Stimulated activated CD8-positive, alpha-beta memory T cell treated with anti-CD3 and anti-CD28 coated beads, Interleukin-7, amount 100 ng/mL, for 48 hours (primary cell): ENCODE measurements at regions not wholly inside any gene's neighbourhood (a gene's known extent, or its start where the extent isn't known, plus 50 kb on each side); places are given as distances from the start of the nearest gene placed in this dataset.

Experiments
- DNase-seq, 2 donors: peaks; one replicate each; pipeline ENCODE4 v3.0.0-alpha.2; 2020; ENCODE audit warnings: low read depth in 1 of 2; ENCODE audit errors: extremely low read depth in 1 of 2

GRCh38 chr1:228914700-228915099 is 179.4 kb downstream of the RHOU start:
- no peak for DNase-seq

- DNase-seq = no peak
Observed at GRCh38 chr1:228917342-228917741, 182.1 kb downstream of the RHOU start.

- no peak for DNase-seq
Observed at GRCh38 chr1:228917755-228918154, 182.5 kb downstream of the RHOU start.

DNA sequence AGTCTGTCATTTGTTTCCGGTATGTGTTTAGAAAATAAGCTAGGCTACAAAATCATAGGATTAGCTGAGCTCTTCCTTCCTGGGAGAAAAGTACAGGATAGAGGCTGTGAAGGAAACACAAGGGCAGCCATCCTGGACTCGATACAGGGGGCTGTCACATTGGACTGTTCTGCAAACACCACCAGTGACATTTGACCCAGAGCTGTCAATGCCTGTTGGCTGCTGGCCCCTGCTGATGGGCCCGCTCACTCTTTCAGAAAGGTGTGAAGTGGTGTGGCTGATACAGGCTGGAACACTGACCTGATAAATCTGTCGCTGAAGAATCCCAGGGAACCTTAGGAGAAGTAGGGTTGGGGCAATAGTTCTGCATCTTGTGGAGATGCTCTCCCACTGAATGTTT is 183.1 kb downstream of the RHOU start:
- DNase-seq = no peak

- no peak for DNase-seq
Observed at GRCh38 chr1:228919914-228920313, 184.6 kb downstream of the RHOU start.

DNA sequence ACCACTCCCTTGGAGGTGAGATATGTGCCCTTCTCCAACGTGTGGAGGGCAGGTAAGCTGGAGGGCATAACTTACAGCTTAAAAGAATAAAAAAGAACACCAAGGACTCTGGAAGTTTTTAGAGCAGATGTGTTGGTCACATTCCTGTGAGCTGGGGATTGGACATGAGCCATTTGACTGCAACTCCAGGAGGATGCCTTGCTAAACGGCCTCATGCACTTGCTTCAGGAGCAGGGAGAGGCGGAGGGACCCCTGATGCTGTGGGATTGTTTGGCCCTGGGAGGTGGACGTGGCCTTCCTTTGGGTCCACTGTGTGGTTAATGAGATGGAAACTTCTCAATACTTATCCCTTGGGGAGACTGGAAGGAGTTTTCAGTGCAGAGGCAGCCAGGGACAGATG is 185.6 kb downstream of the RHOU start:
- DNase-seq = no peak

- no peak for DNase-seq
Observed at GRCh38 chr1:228921481-228921880, 186.2 kb downstream of the RHOU start.

- DNase-seq = no peak
Observed at GRCh38 chr1:228922722-228923376, 187.6 kb downstream of the RHOU start.

- DNase-seq = no peak
Observed at GRCh38 chr1:228923973-228924686, 188.9 kb downstream of the RHOU start.

DNA sequence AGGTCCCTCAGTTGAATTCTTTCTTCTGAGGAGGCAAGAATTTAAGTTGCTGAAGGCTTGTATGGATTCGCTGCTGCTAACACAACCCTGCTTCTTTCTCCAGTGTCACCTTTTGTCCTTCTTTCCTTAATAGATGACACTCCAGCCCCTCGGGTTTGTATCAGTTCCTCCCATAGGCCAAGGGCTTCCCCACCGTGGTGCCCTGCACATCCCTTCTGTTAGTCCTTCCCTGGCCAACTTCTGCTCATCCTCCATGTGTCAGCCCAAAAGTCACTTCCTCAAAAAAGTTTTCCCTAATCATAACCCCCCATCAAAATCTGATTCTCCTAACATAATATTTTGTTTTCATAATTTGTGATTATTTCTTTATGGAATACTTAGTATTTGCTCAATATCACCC is 190.4 kb downstream of the RHOU start:
- no peak for DNase-seq

DNA sequence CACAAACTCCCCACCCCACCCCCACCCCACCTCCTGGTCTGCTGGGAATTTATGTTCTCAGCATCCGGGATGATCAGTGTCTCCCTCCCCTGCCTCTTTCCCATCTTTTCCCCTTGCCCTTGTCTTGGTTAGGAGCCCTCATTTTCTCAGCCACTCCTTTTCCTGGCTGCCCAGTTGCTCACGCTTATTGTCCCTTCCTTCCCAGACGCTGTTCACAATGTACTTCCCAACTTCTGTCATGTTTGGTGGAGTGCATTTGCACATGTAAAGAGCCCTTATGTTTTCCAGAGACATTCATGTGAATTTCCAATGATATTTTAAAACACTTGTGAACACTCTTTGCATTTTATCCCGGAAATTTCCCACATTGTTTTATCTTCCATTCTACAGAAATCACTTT is 192.1 kb downstream of the RHOU start:
- no peak for DNase-seq

DNA sequence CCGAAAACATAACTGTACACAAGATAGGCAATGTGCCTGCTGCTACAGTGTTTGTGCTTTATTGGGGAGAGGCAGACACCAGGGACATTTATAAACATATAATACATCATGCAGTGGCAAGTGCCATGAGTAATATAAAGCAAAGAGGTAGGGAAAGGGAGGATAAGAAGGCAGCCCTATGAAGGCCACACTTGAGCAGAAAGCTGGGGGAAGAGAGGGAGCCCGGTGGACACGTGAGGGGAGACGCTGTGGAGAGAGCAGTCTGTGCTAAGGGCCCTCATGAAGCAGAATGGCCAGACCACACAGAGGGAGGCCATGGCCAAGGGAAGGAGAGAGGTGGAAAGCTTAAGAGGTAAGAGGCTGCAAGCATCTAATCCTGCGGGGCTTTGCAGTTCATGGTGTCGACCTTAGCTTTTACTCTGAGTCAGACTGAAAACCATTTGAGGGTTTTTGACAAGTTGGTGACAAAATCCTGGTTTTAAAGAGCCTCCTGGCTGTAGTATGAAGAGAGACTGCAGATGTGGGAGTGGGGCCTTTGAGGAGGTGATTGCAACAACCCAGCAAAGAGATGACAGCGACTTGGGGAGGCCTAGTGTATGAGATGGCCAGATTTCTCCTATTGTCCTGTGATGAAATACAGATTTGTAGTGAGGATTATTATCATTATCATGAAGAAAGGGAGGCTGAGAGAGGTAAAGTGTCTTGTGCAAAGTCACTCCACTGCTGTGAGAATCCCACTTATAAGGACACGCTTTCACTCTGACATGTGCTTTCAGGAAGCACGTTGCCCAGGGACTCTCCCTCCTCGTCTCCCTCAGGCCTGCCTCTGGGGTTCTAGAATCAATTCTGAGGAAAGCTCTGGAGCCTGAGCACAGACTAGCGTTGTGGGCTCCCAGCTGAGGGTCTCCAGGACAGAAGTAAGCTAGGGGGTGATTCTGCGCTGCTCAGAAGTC is 192.9 kb downstream of the RHOU start:
- DNase-seq = peak in 1 of 2 donors; percentile 18

DNA sequence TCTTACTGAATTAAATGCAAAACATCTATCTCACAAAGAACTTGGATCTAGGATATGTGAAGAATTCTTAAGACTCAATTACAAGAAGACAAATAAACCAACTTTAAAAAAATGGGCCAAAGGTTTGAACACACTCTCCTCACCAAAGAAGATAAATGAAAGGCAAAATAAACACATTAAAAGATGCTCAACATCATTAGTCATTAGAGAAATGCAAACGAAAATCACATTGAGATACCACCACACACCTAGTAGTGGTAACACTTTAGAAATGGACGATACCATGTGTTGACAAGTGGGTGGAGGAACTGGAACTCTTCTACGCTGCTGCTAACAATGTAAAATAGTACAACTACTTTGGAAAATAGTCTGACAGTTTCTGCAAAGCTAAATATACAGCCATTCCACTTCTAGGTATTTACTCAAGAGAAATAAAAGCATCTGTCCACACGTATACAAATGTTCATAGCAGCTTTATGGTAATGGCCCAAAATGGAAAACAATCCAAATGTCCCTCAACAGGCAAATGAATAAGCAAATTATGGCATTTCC is 194.3 kb downstream of the RHOU start:
- DNase-seq = no peak

DNA sequence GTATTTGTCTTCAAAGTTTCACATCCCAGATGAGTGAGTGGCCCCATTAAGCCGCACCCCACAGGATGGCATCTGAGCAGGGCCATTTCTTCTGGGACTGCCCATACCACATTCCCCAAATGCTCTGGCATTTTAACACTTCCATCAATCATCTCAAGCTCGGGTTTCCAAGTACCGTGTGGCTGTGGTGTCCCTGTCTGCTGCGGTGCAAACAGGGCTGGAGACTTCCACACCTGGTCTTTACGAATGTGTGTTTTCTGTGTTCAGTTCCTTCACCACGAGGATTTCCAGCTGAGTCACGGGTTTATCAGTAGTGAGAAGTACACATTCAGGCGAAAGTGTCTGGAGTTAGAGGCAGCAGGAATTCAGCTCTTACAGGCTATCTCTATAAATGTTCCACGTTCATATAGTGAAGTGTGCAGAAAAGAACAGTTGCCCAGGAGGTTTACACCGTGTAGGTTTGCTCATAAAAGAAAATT is 195.2 kb downstream of the RHOU start:
- DNase-seq = no peak

- no peak for DNase-seq
Observed at GRCh38 chr1:228933753-228934152, 198.5 kb downstream of the RHOU start.

DNA sequence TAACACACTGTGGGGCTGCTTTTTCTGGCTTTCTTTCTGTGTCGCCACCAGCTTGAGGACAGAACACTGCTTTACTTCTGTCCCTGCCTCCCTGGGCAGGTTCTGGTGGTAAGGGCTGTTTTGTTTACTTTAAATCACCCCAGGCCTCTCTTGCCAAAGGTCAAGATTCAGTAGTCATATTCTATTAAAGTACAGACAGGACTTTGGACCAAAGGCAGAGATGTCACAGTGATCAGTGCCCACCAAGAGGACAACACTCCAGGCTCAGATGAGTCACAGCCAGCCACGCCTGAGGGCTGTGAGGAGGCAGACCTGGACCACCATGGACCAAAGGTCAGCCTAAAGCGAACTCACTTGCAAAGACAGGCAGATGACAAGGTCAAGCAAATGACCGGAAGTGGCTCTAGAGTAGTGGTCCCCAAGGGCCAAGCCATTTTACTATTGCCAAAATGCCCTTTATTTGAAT is 200.0 kb downstream of the RHOU start:
- DNase-seq = no peak

DNA sequence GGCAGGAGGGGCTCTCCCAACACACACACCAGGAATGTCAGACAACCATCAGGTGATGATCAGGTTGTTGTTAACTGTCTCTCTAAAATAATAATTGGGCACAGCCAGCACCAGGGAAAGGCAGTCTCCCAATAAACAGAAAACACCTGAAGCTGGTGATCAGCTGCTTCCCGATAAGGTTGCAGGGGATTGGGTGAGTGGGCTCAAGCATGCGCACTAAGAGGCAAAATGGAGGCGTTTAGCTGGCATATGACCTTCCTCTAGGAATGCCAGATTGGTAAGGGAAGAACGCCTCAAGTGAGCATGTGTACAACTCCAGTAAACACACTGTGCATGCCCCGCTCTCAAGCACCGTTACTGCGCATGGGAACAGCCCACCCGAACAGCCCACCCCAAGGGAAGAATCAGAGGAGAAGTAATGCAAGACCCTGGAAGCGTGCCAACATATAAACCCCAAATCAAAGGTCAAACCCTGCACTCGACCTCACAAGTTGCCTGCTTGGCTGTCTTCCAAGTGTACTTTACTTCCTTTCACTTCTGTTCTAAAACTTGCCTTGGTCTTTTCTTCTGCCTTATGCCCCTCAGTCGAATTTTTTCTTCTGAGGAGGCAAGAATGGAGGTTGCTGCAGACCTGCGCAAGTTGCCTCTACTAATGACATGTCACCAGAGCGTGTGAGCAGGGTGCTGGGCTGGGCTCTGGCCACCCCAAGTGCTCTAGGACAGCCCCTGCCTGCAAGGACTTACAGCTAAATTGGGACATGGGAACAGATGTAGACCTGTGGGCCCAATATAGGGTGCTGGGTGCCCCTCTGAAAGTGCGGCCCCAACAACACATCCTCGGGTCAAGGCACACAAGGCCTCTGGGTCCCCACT is 200.8 kb downstream of the RHOU start:
- no peak for DNase-seq

DNA sequence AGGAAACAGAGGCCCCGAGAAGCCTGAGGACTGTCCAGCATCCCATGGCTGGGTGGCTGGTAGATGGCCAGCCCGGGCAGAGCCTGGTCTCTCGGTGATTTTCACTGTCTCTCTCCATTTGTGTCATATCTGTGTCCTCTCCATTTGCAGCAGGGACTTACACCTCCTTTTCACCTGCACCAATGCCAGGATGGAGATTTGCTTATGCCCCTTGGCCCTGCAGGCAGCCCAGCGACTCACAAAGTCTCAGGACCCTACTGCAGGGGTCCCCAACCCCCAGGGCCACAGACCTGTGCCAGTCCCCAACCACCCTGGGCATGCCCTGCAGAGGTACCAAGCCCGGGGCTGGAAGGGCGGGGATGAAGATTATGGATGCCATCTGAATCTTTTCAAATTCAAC is 201.6 kb downstream of the RHOU start:
- no peak for DNase-seq

DNA sequence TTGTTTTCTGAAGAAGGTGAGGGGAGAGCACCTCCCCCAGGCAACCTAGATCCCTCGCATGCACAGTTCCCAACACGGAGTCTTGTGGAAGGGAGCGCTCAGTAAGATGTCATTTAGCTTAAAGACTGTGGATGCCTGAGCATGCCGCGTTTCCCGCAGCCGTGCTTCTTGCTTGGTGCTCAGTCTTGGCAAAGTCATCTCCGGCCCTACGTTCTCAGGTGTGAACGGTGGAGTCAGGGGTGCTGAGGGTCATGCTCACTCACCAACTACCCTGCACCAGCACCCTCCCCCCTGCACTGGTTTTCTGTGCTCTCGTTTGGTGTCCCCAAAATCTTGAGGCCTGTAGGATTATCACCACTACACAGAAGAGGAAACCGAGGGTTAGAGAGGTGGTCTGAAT is 202.1 kb downstream of the RHOU start:
- DNase-seq = no peak
